ENCODE measurements at regions not wholly inside any gene's neighbourhood (a gene's known extent, or its start where the extent isn't known, plus 50 kb on each side); places are given as distances from the start of the nearest gene placed in this dataset.

GRCh38 chr6:99810295-99810694 lies 183.7 kb downstream of the MCHR2 start:
- intact Hi-C loops (cut with DNase I; ENCODE audit: low total_unique reads): no loop called here
- in situ Hi-C loops (cut with MboI; ENCODE audit: low sequenced_read_pairs in 4 of 4): no loop called here
- Histone ChIP-seq H3K4me3 (no peak overlapping the region), H3K27ac (no peak overlapping the region), H3K4me1 (no peaks in the 10 kb centered on the region), H3K36me3 (no peaks in the 10 kb centered on the region), H3K9me3 (no peaks in the 10 kb centered on the region), H3K27me3 (no peaks in the 10 kb centered on the region)
- TF ChIP-seq POLR2A (IDR thresholded peaks at IDR 0.05): no peak
- TF ChIP-seq, protein P1, sequence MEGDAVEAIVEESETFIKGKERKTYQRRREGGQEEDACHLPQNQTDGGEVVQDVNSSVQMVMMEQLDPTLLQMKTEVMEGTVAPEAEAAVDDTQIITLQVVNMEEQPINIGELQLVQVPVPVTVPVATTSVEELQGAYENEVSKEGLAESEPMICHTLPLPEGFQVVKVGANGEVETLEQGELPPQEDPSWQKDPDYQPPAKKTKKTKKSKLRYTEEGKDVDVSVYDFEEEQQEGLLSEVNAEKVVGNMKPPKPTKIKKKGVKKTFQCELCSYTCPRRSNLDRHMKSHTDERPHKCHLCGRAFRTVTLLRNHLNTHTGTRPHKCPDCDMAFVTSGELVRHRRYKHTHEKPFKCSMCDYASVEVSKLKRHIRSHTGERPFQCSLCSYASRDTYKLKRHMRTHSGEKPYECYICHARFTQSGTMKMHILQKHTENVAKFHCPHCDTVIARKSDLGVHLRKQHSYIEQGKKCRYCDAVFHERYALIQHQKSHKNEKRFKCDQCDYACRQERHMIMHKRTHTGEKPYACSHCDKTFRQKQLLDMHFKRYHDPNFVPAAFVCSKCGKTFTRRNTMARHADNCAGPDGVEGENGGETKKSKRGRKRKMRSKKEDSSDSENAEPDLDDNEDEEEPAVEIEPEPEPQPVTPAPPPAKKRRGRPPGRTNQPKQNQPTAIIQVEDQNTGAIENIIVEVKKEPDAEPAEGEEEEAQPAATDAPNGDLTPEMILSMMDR (IDR thresholded peaks at IDR 0.05 in 4 of 5, conservative IDR thresholded peaks at IDR 0.05 in 1 of 5): no peak
- ATAC-seq: no peak
- no peak for DNase-seq

- no peaks in the 10 kb centered on the region for H3K27me3 ChIP-seq
- no peak for DNase-seq
- H3K27ac ChIP-seq: no peak overlapping the region
- no peaks in the 10 kb centered on the region for H3K36me3 ChIP-seq
- no peak for ATAC-seq
- no peaks in the 10 kb centered on the region for H3K4me1 ChIP-seq
- TF ChIP-seq, protein P1 (IDR thresholded peaks at IDR 0.05 in 4 of 5, conservative IDR thresholded peaks at IDR 0.05 in 1 of 5): no peak
- TF ChIP-seq POLR2A (IDR thresholded peaks at IDR 0.05): no peak
- intact Hi-C loops (cut with DNase I; ENCODE audit: low total_unique reads): no loop called here
- in situ Hi-C loops (cut with MboI; ENCODE audit: low sequenced_read_pairs in 4 of 4): no loop called here
- H3K9me3 ChIP-seq: no peaks in the 10 kb centered on the region
- H3K4me3 ChIP-seq: no peak overlapping the region
These were observed 182.9 kb downstream of the MCHR2 start for GRCh38 chr6:99810942-99811620.

- in situ Hi-C loops (cut with MboI; ENCODE audit: low sequenced_read_pairs in 4 of 4): no loop called here
- intact Hi-C loops (cut with DNase I; ENCODE audit: low total_unique reads): no loop called here
- Histone ChIP-seq H3K4me3 (no peak overlapping the region), H3K36me3 (no peaks in the 10 kb centered on the region), H3K27me3 (no peaks in the 10 kb centered on the region), H3K9me3 (no peaks in the 10 kb centered on the region), H3K27ac (no peak overlapping the region), H3K4me1 (no peaks in the 10 kb centered on the region)
- no peak for DNase-seq
- no peak for ATAC-seq
- TF ChIP-seq POLR2A (IDR thresholded peaks at IDR 0.05): no peak
- TF ChIP-seq, protein P1 (IDR thresholded peaks at IDR 0.05 in 4 of 5, conservative IDR thresholded peaks at IDR 0.05 in 1 of 5): no peak
These were observed 182.4 kb downstream of the MCHR2 start for GRCh38 chr6:99811636-99812035.

GRCh38 chr6:99813565-99813964 lies 180.5 kb downstream of the MCHR2 start:
- no peak overlapping the region for H3K27ac ChIP-seq
- no peak for ATAC-seq
- no peaks in the 10 kb centered on the region for H3K4me1 ChIP-seq
- in situ Hi-C loops (cut with MboI; ENCODE audit: low sequenced_read_pairs in 4 of 4) (no loop called here), intact Hi-C loops (cut with DNase I; ENCODE audit: low total_unique reads) (no loop called here)
- DNase-seq: no peak
- H3K27me3 ChIP-seq: no peaks in the 10 kb centered on the region
- no peaks in the 10 kb centered on the region for H3K36me3 ChIP-seq
- no peak overlapping the region for H3K4me3 ChIP-seq
- no peak for TF ChIP-seq POLR2A (IDR thresholded peaks at IDR 0.05)
- TF ChIP-seq, protein P1 (IDR thresholded peaks at IDR 0.05 in 4 of 5, conservative IDR thresholded peaks at IDR 0.05 in 1 of 5): no peak
- H3K9me3 ChIP-seq: no peaks in the 10 kb centered on the region
